CD14-positive monocyte (primary cell): ENCODE measurements at regions not wholly inside any gene's neighbourhood (a gene's known extent, or its start where the extent isn't known, plus 50 kb on each side); places are given as distances from the start of the nearest gene placed in this dataset.

Experiments
- DNase-seq, 3 donors: peaks; one replicate each; pipeline ENCODE4 v3.0.0-alpha.2; 2011 to 2022
- H2AFZ ChIP-seq: 2 replicates; pipeline ENCODE4 v1.6.0; 2012; ENCODE audit warnings: mild to moderate bottlenecking, low read depth, low read length, inconsistent platforms; ENCODE audit not compliant: insufficient read depth, poor library complexity, severe bottlenecking
- H3K27ac ChIP-seq, 2 donors: 1 replicate in 1 of 2; 2 replicates in 1 of 2; pipeline ENCODE4 v1.5.1; 2012 to 2013; ENCODE audit warnings: low read length in 2 of 2, control low read depth in 1 of 2, inconsistent platforms in 1 of 2, low read depth in 1 of 2, mild to moderate bottlenecking in 1 of 2
- H3K27me3 ChIP-seq, 2 donors: one replicate each; pipeline versions ENCODE4 v1.6.0 to v1.6.1; 2011 to 2013; ENCODE audit warnings: low read length in 2 of 2; ENCODE audit not compliant: control insufficient read depth in 2 of 2, insufficient read depth in 2 of 2
- H3K36me3 ChIP-seq, 2 donors: replicated peaks in 1 of 2; 1 replicate in 1 of 2; 2 replicates in 1 of 2; pipeline versions ENCODE4 v1.5.1 to v1.6.1; 2012 to 2013; ENCODE audit warnings: low read length in 2 of 2, control low read depth in 1 of 2, inconsistent platforms in 1 of 2, mild to moderate bottlenecking in 1 of 2; ENCODE audit not compliant: insufficient read depth in 2 of 2, control insufficient read depth in 1 of 2
- H3K4me1 ChIP-seq, 2 donors: 1 replicate in 1 of 2; 2 replicates in 1 of 2; pipeline versions ENCODE4 v1.5.1 to v1.6.1; 2012 to 2013; ENCODE audit warnings: low read length in 2 of 2, control low read depth in 1 of 2, inconsistent platforms in 1 of 2, mild to moderate bottlenecking in 1 of 2, moderate library complexity in 1 of 2; ENCODE audit not compliant: insufficient read depth in 2 of 2, control insufficient read depth in 1 of 2
- H3K4me2 ChIP-seq: replicated peaks from 2 replicates; pipeline ENCODE3; 2012; ENCODE audit warnings: low read length, moderate library complexity, mild to moderate bottlenecking; ENCODE audit not compliant: poor library complexity, severe bottlenecking; ENCODE audit errors: extremely low read depth
- H3K4me3 ChIP-seq, 3 experiments: fragments of 200-600 bp in 1 of 3; sonication (generic) in 1 of 3; replicated peaks in 1 of 3; 1 replicate in 2 of 3; 2 replicates in 1 of 3; pipeline ENCODE4 v1.5.1; 2011 to 2013; ENCODE audit warnings: low read length in 3 of 3, mild to moderate bottlenecking in 3 of 3, control low read depth in 2 of 3, low read depth in 2 of 3, inconsistent platforms in 1 of 3, moderate library complexity in 1 of 3
- H3K79me2 ChIP-seq: 2 replicates; pipeline ENCODE4 v1.6.0; 2012; ENCODE audit warnings: mild to moderate bottlenecking, control low read depth, inconsistent platforms, low read length, moderate library complexity; ENCODE audit not compliant: insufficient read depth
- H3K9ac ChIP-seq: 2 replicates; pipeline ENCODE4 v1.6.0; 2017; ENCODE audit warnings: low read length, mild to moderate bottlenecking; ENCODE audit not compliant: insufficient read depth, poor library complexity, severe bottlenecking
- H3K9me3 ChIP-seq, 2 donors: replicated peaks in 1 of 2; 1 replicate in 1 of 2; 2 replicates in 1 of 2; pipeline versions ENCODE4 v1.5.1 to v1.6.1; 2012 to 2013; ENCODE audit warnings: low read length in 2 of 2, control low read depth in 1 of 2; ENCODE audit not compliant: control insufficient read depth in 1 of 2, insufficient read depth in 1 of 2
- H4K20me1 ChIP-seq: 2 replicates; pipeline ENCODE4 v1.6.0; 2012; ENCODE audit warnings: mild to moderate bottlenecking, low read length, control low read depth, moderate library complexity; ENCODE audit not compliant: insufficient read depth
- H3K27ac Mint-ChIP-seq, 7 donors: one replicate each; pipeline ENCODE4 v1.8.0; 2020; ENCODE audit warnings: mild to moderate bottlenecking in 7 of 7, mixed read lengths in 7 of 7, moderate library complexity in 6 of 7, inconsistent platforms in 2 of 7
- H3K27me3 Mint-ChIP-seq, 3 donors: one replicate each; pipeline ENCODE4 v1.8.0; 2021 to 2022; ENCODE audit warnings: low read depth in 3 of 3, mild to moderate bottlenecking in 3 of 3, mixed read lengths in 3 of 3, moderate library complexity in 3 of 3, inconsistent platforms in 1 of 3
- H3K36me3 Mint-ChIP-seq, 2 donors: one replicate each; pipeline ENCODE4 v1.8.0; 2020; ENCODE audit warnings: mixed read lengths in 2 of 2, inconsistent platforms in 1 of 2, mild to moderate bottlenecking in 1 of 2
- H3K4me1 Mint-ChIP-seq: one replicate; pipeline ENCODE4 v1.8.0; 2020; ENCODE audit warnings: mild to moderate bottlenecking, mixed read lengths
- H3K4me3 Mint-ChIP-seq, 2 donors: one replicate each; pipeline ENCODE4 v1.8.0; 2020; ENCODE audit warnings: mild to moderate bottlenecking in 2 of 2, mixed read lengths in 2 of 2, moderate library complexity in 1 of 2
- H3K9me3 Mint-ChIP-seq, 7 donors: one replicate each; pipeline ENCODE4 v1.8.0; 2020 to 2022; ENCODE audit warnings: mixed read lengths in 7 of 7, mild to moderate bottlenecking in 6 of 7, moderate library complexity in 6 of 7, inconsistent platforms in 2 of 7
- WGBS: methylation state at CpG from one replicate; pipeline ENCODE4 v1.1.5; 2013; ENCODE audit warnings: missing lambda C conversion rate; ENCODE audit not compliant: insufficient coverage; 5-methylcytosine and 5-hydroxymethylcytosine counted together
- intact Hi-C, 2 donors: fragments of 100-400 bp; cut with micrococcal nuclease; formaldehyde crosslinking; loops; one replicate each; pipeline versions ENCODE4 v1.15.0 to v1.15.1; 2023
- TF ChIP-seq, protein P1 (sequence below): fragments of 200-600 bp; IDR thresholded peaks from one replicate; pipeline ENCODE4 v1.8.0; 2022; ENCODE audit warnings: antibody characterized with exemption, mild to moderate bottlenecking

DNA sequence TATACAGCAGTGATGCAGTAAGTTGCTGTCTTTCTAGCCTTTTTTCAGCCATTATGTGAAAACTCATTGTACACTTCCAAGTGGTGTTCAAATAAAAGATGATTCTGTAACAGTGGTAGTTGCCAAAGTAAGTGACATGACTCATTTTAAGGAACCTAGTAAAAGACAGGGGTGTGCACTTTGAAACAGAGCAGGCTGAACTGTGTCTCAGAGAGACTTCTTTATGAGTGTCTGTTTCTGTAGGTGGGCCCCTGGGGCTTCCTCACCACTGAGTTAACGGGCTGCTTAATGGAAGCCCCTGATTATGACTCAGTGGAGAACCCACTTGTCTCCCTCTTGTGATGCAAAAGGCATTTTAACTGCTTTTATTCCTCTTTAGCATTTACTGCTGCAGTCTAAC is 147.3 kb downstream of the PCTP start:
- no peak for DNase-seq
- Histone ChIP-seq H3K9ac (no peak overlapping the region), H3K4me1 (peaks cover 0 to 4% of the 10 kb centered on the region in 2 donors), H2AFZ (no peak overlapping the region), H3K79me2 (no peaks in the 10 kb centered on the region), H3K36me3 (no peaks in the 10 kb centered on the region), H3K9me3 (no peaks in the 10 kb centered on the region), H4K20me1 (no peaks in the 10 kb centered on the region), H3K4me3 (no peak overlapping the region), H3K27me3 (no peaks in the 10 kb centered on the region), H3K27ac (no peak overlapping the region), H3K4me2 (no peak overlapping the region)
- no CpG with 5 or more reads among the region's 1 CpG for WGBS
- Mint-ChIP-seq H3K27me3 (peaks cover 0 to 2% (median 1%) of the 10 kb centered on the region in 3 donors), H3K27ac (no peak overlapping the region), H3K4me1 (peaks cover 6% of the 10 kb centered on the region), H3K4me3 (no peak overlapping the region), H3K9me3 (peaks cover 0 to 3% (median 0%) of the 10 kb centered on the region in 7 donors), H3K36me3 (no peaks in the 10 kb centered on the region)
- TF ChIP-seq, protein P1, sequence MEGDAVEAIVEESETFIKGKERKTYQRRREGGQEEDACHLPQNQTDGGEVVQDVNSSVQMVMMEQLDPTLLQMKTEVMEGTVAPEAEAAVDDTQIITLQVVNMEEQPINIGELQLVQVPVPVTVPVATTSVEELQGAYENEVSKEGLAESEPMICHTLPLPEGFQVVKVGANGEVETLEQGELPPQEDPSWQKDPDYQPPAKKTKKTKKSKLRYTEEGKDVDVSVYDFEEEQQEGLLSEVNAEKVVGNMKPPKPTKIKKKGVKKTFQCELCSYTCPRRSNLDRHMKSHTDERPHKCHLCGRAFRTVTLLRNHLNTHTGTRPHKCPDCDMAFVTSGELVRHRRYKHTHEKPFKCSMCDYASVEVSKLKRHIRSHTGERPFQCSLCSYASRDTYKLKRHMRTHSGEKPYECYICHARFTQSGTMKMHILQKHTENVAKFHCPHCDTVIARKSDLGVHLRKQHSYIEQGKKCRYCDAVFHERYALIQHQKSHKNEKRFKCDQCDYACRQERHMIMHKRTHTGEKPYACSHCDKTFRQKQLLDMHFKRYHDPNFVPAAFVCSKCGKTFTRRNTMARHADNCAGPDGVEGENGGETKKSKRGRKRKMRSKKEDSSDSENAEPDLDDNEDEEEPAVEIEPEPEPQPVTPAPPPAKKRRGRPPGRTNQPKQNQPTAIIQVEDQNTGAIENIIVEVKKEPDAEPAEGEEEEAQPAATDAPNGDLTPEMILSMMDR, result no peak
- intact Hi-C loops, result no loop called here

DNA sequence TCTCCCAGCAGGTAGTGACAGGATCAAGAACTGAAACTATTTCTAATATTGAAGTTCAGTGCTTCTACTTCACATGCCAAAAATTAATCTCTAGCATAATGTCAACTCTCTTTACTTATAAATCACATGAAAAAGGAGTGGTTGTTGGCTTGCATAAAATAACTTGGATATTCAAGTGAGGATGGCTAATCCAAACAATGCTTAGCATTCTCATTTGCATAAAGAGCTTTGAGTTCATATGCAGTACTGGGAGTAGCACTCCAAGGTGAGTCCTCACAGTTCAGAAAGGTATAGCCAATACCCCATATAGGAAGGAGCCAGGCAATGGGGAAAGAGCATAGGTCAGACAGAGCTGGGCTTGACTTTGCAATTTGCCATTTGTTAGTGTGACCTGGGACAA is 149.3 kb downstream of the PCTP start:
- no peak overlapping the region for H3K4me3 Mint-ChIP-seq
- Histone ChIP-seq H3K9ac (no peak overlapping the region), H3K9me3 (no peaks in the 10 kb centered on the region), H3K4me2 (no peak overlapping the region), H3K27me3 (no peaks in the 10 kb centered on the region), H4K20me1 (no peaks in the 10 kb centered on the region), H3K79me2 (no peaks in the 10 kb centered on the region), H3K36me3 (no peaks in the 10 kb centered on the region), H3K4me1 (peaks cover 0 to 3% of the 10 kb centered on the region in 2 donors), H2AFZ (no peak overlapping the region), H3K27ac (no peak overlapping the region), H3K4me3 (no peak overlapping the region)
- peaks cover 0 to 2% (median 1%) of the 10 kb centered on the region in 3 donors for H3K27me3 Mint-ChIP-seq
- no peaks in the 10 kb centered on the region for H3K36me3 Mint-ChIP-seq
- H3K4me1 Mint-ChIP-seq, result peaks cover 3% of the 10 kb centered on the region
- TF ChIP-seq, protein P1, result no peak
- peaks cover 0 to 6% (median 0%) of the 10 kb centered on the region in 7 donors for H3K9me3 Mint-ChIP-seq
- DNase-seq, result no peak
- H3K27ac Mint-ChIP-seq, result no peak overlapping the region
- intact Hi-C loops, result no loop called here
